NT2/D1 (cell line): ENCODE measurements at regions not wholly inside any gene's neighbourhood (a gene's known extent, or its start where the extent isn't known, plus 50 kb on each side); places are given as distances from the start of the nearest gene placed in this dataset.

Experiments used
- SUZ12 ChIP-seq: IDR thresholded peaks from 2 replicates; pipeline ENCODE4 v1.6.1; 2011; ENCODE audit not compliant: insufficient read length, insufficient read depth; ENCODE audit errors: extremely low read depth
- ZNF274 ChIP-seq: IDR thresholded peaks from 2 replicates; pipeline ENCODE4 v1.6.1; 2011; ENCODE audit warnings: mild to moderate bottlenecking, low read depth, low read length

DNA sequence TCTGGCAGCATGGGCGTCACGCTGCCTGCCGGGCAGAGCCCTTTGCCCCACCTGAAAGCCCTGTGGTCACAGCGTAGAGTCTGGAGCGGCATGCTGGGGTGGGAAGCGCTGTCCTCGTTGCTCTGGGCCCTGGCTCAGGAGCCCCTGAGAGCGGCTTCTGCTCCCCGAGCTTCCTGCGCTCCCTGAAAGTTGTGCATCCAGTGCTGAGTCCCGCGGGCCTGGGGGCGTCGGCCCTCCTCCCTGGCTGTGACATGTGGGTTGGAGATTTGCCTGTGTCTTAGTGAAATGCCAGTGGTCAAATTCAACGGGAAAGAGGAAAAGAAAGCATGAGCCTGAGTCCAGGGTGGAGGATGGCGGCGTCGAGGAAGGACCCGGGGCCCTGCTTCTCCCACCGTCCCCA is 1208.0 kb downstream of the BRD1 start:
- no peak for TF ChIP-seq ZNF274
- no peak for TF ChIP-seq SUZ12
